Keratinocyte (primary cell): ENCODE measurements at regions not wholly inside any gene's neighbourhood (a gene's known extent, or its start where the extent isn't known, plus 50 kb on each side); places are given as distances from the start of the nearest gene placed in this dataset.

Experiments used
- DNase-seq: peaks from one replicate; pipeline ENCODE4 v3.0.0-alpha.2; 2011; ENCODE audit warnings: low read depth, missing footprints, low spot score
- FAIRE-seq: peaks from 2 replicates; lab custom pipeline; 2011; peaks lifted over from hg19 to GRCh38; lab: Jason Lieb, UNC
- H2AFZ ChIP-seq: 2 replicates; pipeline ENCODE4 v1.6.0; 2012; ENCODE audit warnings: low read length, control low read depth, inconsistent platforms; ENCODE audit not compliant: control insufficient read depth
- H3K27ac ChIP-seq: 2 replicates; pipeline ENCODE4 v1.5.1; 2011; ENCODE audit warnings: low read length; ENCODE audit not compliant: control insufficient read depth, insufficient read depth
- H3K27me3 ChIP-seq: 3 replicates; pipeline ENCODE4 v1.6.0; 2011; ENCODE audit warnings: low read length; ENCODE audit not compliant: control insufficient read depth, insufficient read depth; ENCODE audit errors: extremely low read depth
- H3K36me3 ChIP-seq, 2 experiments: 2 replicates in 1 of 2; 3 replicates in 1 of 2; pipeline ENCODE4 v1.5.1; 2011; ENCODE audit warnings: low read length in 2 of 2, mild to moderate bottlenecking in 1 of 2; ENCODE audit not compliant: control insufficient read depth in 2 of 2, insufficient read depth in 2 of 2; ENCODE audit errors: extremely low read depth in 1 of 2
- H3K4me1 ChIP-seq: 3 replicates; pipeline ENCODE4 v1.5.1; 2011; ENCODE audit warnings: low read length; ENCODE audit not compliant: control insufficient read depth, insufficient read depth; ENCODE audit errors: extremely low read depth
- H3K4me2 ChIP-seq: 3 replicates; pipeline ENCODE4 v1.6.0; 2011; ENCODE audit warnings: low read depth, low read length; ENCODE audit not compliant: control insufficient read depth, insufficient read depth; ENCODE audit errors: extremely low read depth
- H3K4me3 ChIP-seq, 3 experiments: fragments of 200-600 bp in 1 of 3; sonication (generic) in 1 of 3; 2 replicates in 2 of 3; 3 replicates in 1 of 3; pipeline ENCODE4 v1.5.1; 2011 to 2016; ENCODE audit warnings: low read length in 3 of 3, mild to moderate bottlenecking in 3 of 3, control low read depth in 2 of 3, inconsistent platforms in 1 of 3, low read depth in 1 of 3, mixed read lengths in 1 of 3, mixed run types in 1 of 3, moderate library complexity in 1 of 3; ENCODE audit not compliant: control insufficient read depth in 2 of 3, insufficient read depth in 2 of 3; ENCODE audit errors: extremely low read depth in 1 of 3
- H3K79me2 ChIP-seq: 2 replicates; pipeline ENCODE4 v1.6.0; 2012; ENCODE audit warnings: low read length; ENCODE audit not compliant: control insufficient read depth, insufficient read depth
- H3K9ac ChIP-seq: 3 replicates; pipeline ENCODE4 v1.6.0; 2011; ENCODE audit warnings: low read length; ENCODE audit not compliant: control insufficient read depth, insufficient read depth; ENCODE audit errors: extremely low read depth
- H3K9me1 ChIP-seq: 3 replicates; pipeline ENCODE4 v1.6.0; 2011; ENCODE audit warnings: low read length; ENCODE audit not compliant: control insufficient read depth, insufficient read depth; ENCODE audit errors: extremely low read depth
- H3K9me3 ChIP-seq: 2 replicates; pipeline ENCODE4 v1.5.1; 2012; ENCODE audit warnings: low read depth, low read length; ENCODE audit not compliant: control insufficient read depth
- H4K20me1 ChIP-seq: 3 replicates; pipeline ENCODE4 v1.6.0; 2011; ENCODE audit warnings: low read length; ENCODE audit not compliant: control insufficient read depth, insufficient read depth; ENCODE audit errors: extremely low read depth
- EZH2 ChIP-seq: IDR thresholded peaks from one replicate; pipeline ENCODE4 v1.6.1; 2012; ENCODE audit warnings: inconsistent platforms, mild to moderate bottlenecking, low read length, moderate library complexity
- dilution Hi-C: fragments of 300-500 bp; cut with MboI; formaldehyde crosslinking; loops from one replicate; pipeline ENCODE4 v1.7.0; 2020; ENCODE audit warnings: low sequenced_read_pairs; ENCODE audit not compliant: extremely low pct_ligation_motif_present
- TF ChIP-seq, protein P1 (sequence below), 3 experiments: IDR thresholded peaks in 1 of 3; conservative IDR thresholded peaks in 1 of 3; optimal IDR thresholded peaks in 1 of 3; 2 replicates in 2 of 3; 3 replicates in 1 of 3; pipeline versions ENCODE3 to v1.5.1; 2011; ENCODE audit warnings: low read length in 3 of 3, mild to moderate bottlenecking in 3 of 3, moderate library complexity in 2 of 3, control low read depth in 1 of 3, inconsistent platforms in 1 of 3; ENCODE audit not compliant: insufficient read depth in 2 of 3; ENCODE audit errors: extremely low read depth in 1 of 3

DNA sequence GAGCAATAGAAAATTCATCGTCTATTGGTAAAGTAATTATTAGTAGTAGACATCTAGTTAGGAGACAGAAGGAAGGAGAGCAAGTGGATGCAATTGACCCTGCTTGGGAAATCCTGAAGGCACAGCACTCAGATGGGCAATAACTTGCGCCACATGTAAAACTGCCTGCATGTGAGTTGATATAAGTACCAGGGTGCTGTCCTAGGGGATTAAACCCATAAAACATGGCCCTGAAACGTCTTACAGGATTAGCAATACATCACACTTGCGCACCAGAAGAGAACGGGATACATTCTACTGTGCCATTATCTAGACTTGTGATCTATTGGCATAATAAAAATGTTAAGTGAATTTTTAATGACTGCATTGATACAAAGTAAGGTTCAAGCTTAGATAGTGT lies 277.5 kb upstream of the LYPLAL1 start:
- H3K9ac ChIP-seq: no peak overlapping the region
- no peak for DNase-seq
- H4K20me1 ChIP-seq: no peaks in the 10 kb centered on the region
- no peaks in the 10 kb centered on the region for H3K27me3 ChIP-seq
- no peak for TF ChIP-seq EZH2
- TF ChIP-seq, protein P1, sequence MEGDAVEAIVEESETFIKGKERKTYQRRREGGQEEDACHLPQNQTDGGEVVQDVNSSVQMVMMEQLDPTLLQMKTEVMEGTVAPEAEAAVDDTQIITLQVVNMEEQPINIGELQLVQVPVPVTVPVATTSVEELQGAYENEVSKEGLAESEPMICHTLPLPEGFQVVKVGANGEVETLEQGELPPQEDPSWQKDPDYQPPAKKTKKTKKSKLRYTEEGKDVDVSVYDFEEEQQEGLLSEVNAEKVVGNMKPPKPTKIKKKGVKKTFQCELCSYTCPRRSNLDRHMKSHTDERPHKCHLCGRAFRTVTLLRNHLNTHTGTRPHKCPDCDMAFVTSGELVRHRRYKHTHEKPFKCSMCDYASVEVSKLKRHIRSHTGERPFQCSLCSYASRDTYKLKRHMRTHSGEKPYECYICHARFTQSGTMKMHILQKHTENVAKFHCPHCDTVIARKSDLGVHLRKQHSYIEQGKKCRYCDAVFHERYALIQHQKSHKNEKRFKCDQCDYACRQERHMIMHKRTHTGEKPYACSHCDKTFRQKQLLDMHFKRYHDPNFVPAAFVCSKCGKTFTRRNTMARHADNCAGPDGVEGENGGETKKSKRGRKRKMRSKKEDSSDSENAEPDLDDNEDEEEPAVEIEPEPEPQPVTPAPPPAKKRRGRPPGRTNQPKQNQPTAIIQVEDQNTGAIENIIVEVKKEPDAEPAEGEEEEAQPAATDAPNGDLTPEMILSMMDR (optimal IDR thresholded peaks at IDR 0.05 in 1 of 3, IDR thresholded peaks at IDR 0.05 in 1 of 3, conservative IDR thresholded peaks at IDR 0.05 in 1 of 3; ENCODE audit: extremely low read depth in 1 of 3, insufficient read depth in 2 of 3, low read length in 3 of 3): no peak
- no peak overlapping the region for H3K4me3 ChIP-seq
- H3K4me1 ChIP-seq: no peaks in the 10 kb centered on the region
- FAIRE-seq: no peak
- H3K9me1 ChIP-seq: no peaks in the 10 kb centered on the region
- no peaks in the 10 kb centered on the region for H3K9me3 ChIP-seq
- no peak overlapping the region for H3K27ac ChIP-seq
- no peak overlapping the region for H3K4me2 ChIP-seq
- H3K36me3 ChIP-seq: no peaks in the 10 kb centered on the region
- no peak overlapping the region for H2AFZ ChIP-seq
- H3K79me2 ChIP-seq: no peaks in the 10 kb centered on the region
- dilution Hi-C loops: no loop called here

DNA sequence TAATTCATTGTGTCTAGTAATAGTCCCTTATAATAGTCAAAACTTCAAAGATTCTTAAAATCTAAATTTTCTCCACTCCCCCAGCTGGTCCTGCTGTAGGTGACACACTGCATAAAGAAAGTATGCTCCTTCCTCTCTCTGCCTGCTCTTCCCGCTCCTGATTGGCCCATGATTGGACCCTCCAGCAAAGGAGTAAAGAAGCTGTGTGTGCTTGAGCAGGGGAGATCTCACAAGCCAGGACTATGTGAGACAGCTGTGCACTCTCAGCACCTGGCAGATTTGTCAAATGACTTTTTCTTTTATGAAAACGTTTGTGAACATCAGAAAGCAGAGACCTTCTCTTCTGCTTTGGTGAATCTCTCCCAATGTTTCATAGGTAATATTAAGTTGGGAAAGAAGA lies 274.8 kb upstream of the LYPLAL1 start:
- Histone ChIP-seq H3K9me1 (no peaks in the 10 kb centered on the region), H3K9me3 (no peaks in the 10 kb centered on the region), H3K27ac (no peak overlapping the region), H4K20me1 (no peaks in the 10 kb centered on the region), H3K36me3 (no peaks in the 10 kb centered on the region), H3K27me3 (no peaks in the 10 kb centered on the region), H3K79me2 (no peaks in the 10 kb centered on the region), H3K9ac (no peak overlapping the region), H3K4me3 (no peak overlapping the region), H2AFZ (peak overlapping the region; percentile 34), H3K4me2 (no peak overlapping the region), H3K4me1 (no peaks in the 10 kb centered on the region)
- FAIRE-seq: no peak
- no peak for DNase-seq
- TF ChIP-seq EZH2: no peak
- TF ChIP-seq, protein P1 (optimal IDR thresholded peaks at IDR 0.05 in 1 of 3, IDR thresholded peaks at IDR 0.05 in 1 of 3, conservative IDR thresholded peaks at IDR 0.05 in 1 of 3; ENCODE audit: extremely low read depth in 1 of 3, insufficient read depth in 2 of 3, low read length in 3 of 3): no peak
- dilution Hi-C loops: no loop called here
